GM19035 (cell line): ENCODE measurements at regions not wholly inside any gene's neighbourhood (a gene's known extent, or its start where the extent isn't known, plus 50 kb on each side); places are given as distances from the start of the nearest gene placed in this dataset.

ENCODE experiments used
- ATAC-seq: cut with Tn5 transposase; IDR thresholded peaks from one replicate; pipeline ENCODE4 v1.9.1; 2021; ENCODE audit not compliant: unreplicated experiment

GRCh38 chr2:121120411-121120810, 164.6 kb downstream of the TFCP2L1 start:
- ATAC-seq: no peak

- ATAC-seq: no peak
Observed at GRCh38 chr2:121120991-121121390, 164.0 kb downstream of the TFCP2L1 start.

GRCh38 chr2:121121661-121122060, 163.3 kb downstream of the TFCP2L1 start:
- no peak for ATAC-seq

GRCh38 chr2:121123268-121123667, 161.7 kb downstream of the TFCP2L1 start:
- no peak for ATAC-seq

- no peak for ATAC-seq
Observed at GRCh38 chr2:121124330-121124729, 160.7 kb downstream of the TFCP2L1 start.

- no peak for ATAC-seq
Observed at GRCh38 chr2:121125350-121125749, 159.7 kb downstream of the TFCP2L1 start.

GRCh38 chr2:121128741-121129659, 156.0 kb downstream of the TFCP2L1 start:
- peak; percentile 73 for ATAC-seq

GRCh38 chr2:121129692-121130091, 155.3 kb downstream of the TFCP2L1 start:
- no peak for ATAC-seq

GRCh38 chr2:121130301-121130850, 154.6 kb downstream of the TFCP2L1 start:
- ATAC-seq: no peak

GRCh38 chr2:121131375-121131774, 153.6 kb downstream of the TFCP2L1 start:
- ATAC-seq: no peak

- no peak for ATAC-seq
Observed at GRCh38 chr2:121132054-121132761, 152.8 kb downstream of the TFCP2L1 start.

GRCh38 chr2:121132762-121133107, 152.3 kb downstream of the TFCP2L1 start:
- no peak for ATAC-seq

- ATAC-seq: no peak
Observed at GRCh38 chr2:121133551-121134319, 151.3 kb downstream of the TFCP2L1 start.

GRCh38 chr2:121134728-121135127, 150.3 kb downstream of the TFCP2L1 start:
- ATAC-seq: no peak

GRCh38 chr2:121135168-121135853, 149.7 kb downstream of the TFCP2L1 start:
- no peak for ATAC-seq

GRCh38 chr2:121136323-121136722, 148.7 kb downstream of the TFCP2L1 start:
- no peak for ATAC-seq

GRCh38 chr2:121137571-121137970, 147.4 kb downstream of the TFCP2L1 start:
- ATAC-seq: no peak

- ATAC-seq: no peak
Observed at GRCh38 chr2:121140734-121141133, 144.3 kb downstream of the TFCP2L1 start.

- no peak for ATAC-seq
Observed at GRCh38 chr2:121142452-121142851, 142.6 kb downstream of the TFCP2L1 start.

GRCh38 chr2:121144111-121144510, 140.9 kb downstream of the TFCP2L1 start:
- ATAC-seq: no peak

- ATAC-seq: no peak
Observed at GRCh38 chr2:121146630-121147029, 138.4 kb downstream of the TFCP2L1 start.
